LoVo (cell line): ENCODE measurements at regions not wholly inside any gene's neighbourhood (a gene's known extent, or its start where the extent isn't known, plus 50 kb on each side); places are given as distances from the start of the nearest gene placed in this dataset.

Source experiments
- DNase-seq: peaks from one replicate; pipeline ENCODE4 v3.0.0-alpha.2; 2016; ENCODE audit warnings: low spot score

- no peak for DNase-seq
Observed at GRCh38 chr1:50295566-50295965, 127.7 kb downstream of the DMRTA2 start.

GRCh38 chr1:50292276-50292675, 131.0 kb downstream of the DMRTA2 start:
- DNase-seq: no peak

- no peak for DNase-seq
Observed at GRCh38 chr1:50289495-50289894, 133.7 kb downstream of the DMRTA2 start.

GRCh38 chr1:50285994-50286393, 137.2 kb downstream of the DMRTA2 start:
- no peak for DNase-seq

- peak; percentile 26 for DNase-seq
Observed at GRCh38 chr1:50279622-50280330, 143.5 kb downstream of the DMRTA2 start.

GRCh38 chr1:50278961-50279360, 144.3 kb downstream of the DMRTA2 start:
- no peak for DNase-seq

- DNase-seq: no peak
Observed at GRCh38 chr1:50278410-50278809, 144.8 kb downstream of the DMRTA2 start.

- DNase-seq: no peak
Observed at GRCh38 chr1:50275566-50275965, 147.7 kb downstream of the DMRTA2 start.

GRCh38 chr1:50272912-50273311, 150.3 kb downstream of the DMRTA2 start:
- no peak for DNase-seq

- DNase-seq: peak; percentile 33
Observed at GRCh38 chr1:50271968-50272578, 151.2 kb downstream of the DMRTA2 start.

- DNase-seq: no peak
Observed at GRCh38 chr1:50271337-50271736, 151.9 kb downstream of the DMRTA2 start.

GRCh38 chr1:50270926-50271325, 152.3 kb downstream of the DMRTA2 start:
- no peak for DNase-seq

GRCh38 chr1:50268049-50268448, 155.2 kb downstream of the DMRTA2 start:
- peak; percentile 30 for DNase-seq

GRCh38 chr1:50266509-50266908, 156.7 kb downstream of the DMRTA2 start:
- peak; percentile 4 for DNase-seq

- no peak for DNase-seq
Observed at GRCh38 chr1:50265790-50266314, 157.1 kb downstream of the ELAVL4 start.

GRCh38 chr1:50264590-50264989, 155.9 kb downstream of the ELAVL4 start:
- DNase-seq: no peak

- no peak for DNase-seq
Observed at GRCh38 chr1:50262436-50262835, 153.7 kb downstream of the ELAVL4 start.

GRCh38 chr1:50261951-50262350, 153.2 kb downstream of the ELAVL4 start:
- no peak for DNase-seq

- DNase-seq: no peak
Observed at GRCh38 chr1:50257940-50258685, 149.4 kb downstream of the ELAVL4 start.

- DNase-seq: no peak
Observed at GRCh38 chr1:50257029-50257428, 148.3 kb downstream of the ELAVL4 start.
